OCI-LY1 (cell line): ENCODE measurements at regions not wholly inside any gene's neighbourhood (a gene's known extent, or its start where the extent isn't known, plus 50 kb on each side); places are given as distances from the start of the nearest gene placed in this dataset.
"Not testable (repeated sequence)": the region's sequence is repeated elsewhere in the genome, so short reads cannot be mapped to it uniquely, and the experiment has no call there.

ENCODE experiments used
- H2AFZ ChIP-seq: fragments of 200-600 bp; sonication (generic), shearing (Covaris generic); 2 replicates; pipeline ENCODE4 v1.6.0; 2014; ENCODE audit warnings: antibody characterized with exemption, mild to moderate bottlenecking, low read length
- H3F3A ChIP-seq: fragments of 200-600 bp; sonication (generic), shearing (Covaris generic); 2 replicates; pipeline ENCODE4 v1.6.0; 2014; ENCODE audit warnings: mild to moderate bottlenecking, antibody characterized with exemption, low read length, moderate library complexity; ENCODE audit not compliant: insufficient read depth
- H3K27ac ChIP-seq: fragments of 200-600 bp; sonication (generic); 2 replicates; pipeline ENCODE4 v1.5.1; 2014; ENCODE audit warnings: low read length, mixed run types, mild to moderate bottlenecking, low read depth; ENCODE audit not compliant: poor library complexity, severe bottlenecking
- H3K27me3 ChIP-seq: fragments of 200-600 bp; sonication (generic); 2 replicates; pipeline ENCODE4 v1.6.0; 2014; ENCODE audit warnings: antibody characterized with exemption, mild to moderate bottlenecking, low read length, moderate library complexity; ENCODE audit not compliant: insufficient read depth
- H3K36me3 ChIP-seq: fragments of 200-600 bp; sonication (generic); 2 replicates; pipeline ENCODE4 v1.6.1; 2014; ENCODE audit warnings: mild to moderate bottlenecking, antibody characterized with exemption, low read length, moderate library complexity, mixed read lengths; ENCODE audit not compliant: insufficient read depth
- H3K4me1 ChIP-seq: fragments of 200-600 bp; sonication (generic); 2 replicates; pipeline ENCODE4 v1.5.1; 2014; ENCODE audit warnings: mild to moderate bottlenecking, low read length, moderate library complexity; ENCODE audit not compliant: insufficient read depth, severe bottlenecking
- H3K4me2 ChIP-seq: fragments of 200-600 bp; sonication (generic), shearing (Covaris generic); 2 replicates; pipeline ENCODE4 v1.6.1; 2014; ENCODE audit warnings: low read length
- H3K4me3 ChIP-seq: fragments of 200-600 bp; sonication (generic); 2 replicates; pipeline ENCODE4 v1.5.1; 2014; ENCODE audit warnings: low read length, low read depth, mild to moderate bottlenecking, mixed read lengths; ENCODE audit not compliant: poor library complexity, severe bottlenecking
- H3K79me2 ChIP-seq: fragments of 200-600 bp; shearing (Covaris generic); 2 replicates; pipeline ENCODE4 v1.6.1; 2016; ENCODE audit warnings: mixed run types, low read length, mixed read lengths; ENCODE audit not compliant: insufficient read depth
- H3K9ac ChIP-seq: fragments of 200-600 bp; sonication (generic), shearing (Covaris generic); 2 replicates; pipeline ENCODE4 v1.6.1; 2014; ENCODE audit warnings: mild to moderate bottlenecking, low read length, mixed read lengths
- H3K9me2 ChIP-seq: fragments of 200-600 bp; sonication (generic), shearing (Covaris generic); 2 replicates; pipeline ENCODE4 v1.6.1; 2014; ENCODE audit warnings: low read depth, mild to moderate bottlenecking, low read length, mixed read lengths
- H3K9me3 ChIP-seq: fragments of 200-600 bp; shearing (Covaris generic); 2 replicates; pipeline ENCODE4 v1.6.1; 2014; ENCODE audit warnings: low read length, mixed read lengths
- H4K20me1 ChIP-seq: fragments of 200-600 bp; sonication (generic), shearing (Covaris generic); 2 replicates; pipeline ENCODE4 v1.6.0; 2016; ENCODE audit warnings: mild to moderate bottlenecking, low read length; ENCODE audit not compliant: insufficient read depth
- CTCF ChIP-seq: fragments of 200-600 bp; sonication (generic), shearing (Covaris generic); IDR thresholded peaks from 2 replicates; pipeline ENCODE4 v1.5.1; 2017; ENCODE audit warnings: mild to moderate bottlenecking, antibody characterized with exemption, low read length, moderate library complexity, mixed read lengths
- EZH2 ChIP-seq: fragments of 200-600 bp; sonication (generic), shearing (Covaris generic); IDR thresholded peaks from 2 replicates; pipeline ENCODE4 v1.8.0; 2017; ENCODE audit warnings: borderline replicate concordance, mixed run types, mild to moderate bottlenecking, antibody characterized with exemption, low read length, moderate library complexity, mixed read lengths

GRCh38 chr1:78301141-78301540 is 189.6 kb upstream of the PTGFR start:
- TF ChIP-seq EZH2: no peak
- Histone ChIP-seq H3K79me2 (no peaks in the 10 kb centered on the region), H4K20me1 (no peaks in the 10 kb centered on the region), H3K4me1 (no peaks in the 10 kb centered on the region), H3K4me3 (no peak overlapping the region), H3K9ac (no peak overlapping the region), H3K9me2 (no peaks in the 10 kb centered on the region), H3K4me2 (no peak overlapping the region), H3K9me3 (no peaks in the 10 kb centered on the region), H3K36me3 (no peaks in the 10 kb centered on the region), H3K27me3 (no peaks in the 10 kb centered on the region), H3F3A (no peaks in the 10 kb centered on the region), H2AFZ (no peak overlapping the region), H3K27ac (no peak overlapping the region)

- H3K4me2 ChIP-seq: no peak overlapping the region
- H3K36me3 ChIP-seq: no peaks in the 10 kb centered on the region
- no peaks in the 10 kb centered on the region for H3K27me3 ChIP-seq
- no peak overlapping the region for H2AFZ ChIP-seq
- no peaks in the 10 kb centered on the region for H3K4me1 ChIP-seq
- no peak for TF ChIP-seq CTCF
- TF ChIP-seq EZH2: no peak
- no peaks in the 10 kb centered on the region for H3F3A ChIP-seq
- no peak overlapping the region for H3K4me3 ChIP-seq
- H3K9me2 ChIP-seq: no peaks in the 10 kb centered on the region
- H4K20me1 ChIP-seq: no peaks in the 10 kb centered on the region
- no peaks in the 10 kb centered on the region for H3K9me3 ChIP-seq
- H3K79me2 ChIP-seq: no peaks in the 10 kb centered on the region
- no peak overlapping the region for H3K27ac ChIP-seq
- H3K9ac ChIP-seq: no peak overlapping the region
Measured at GRCh38 chr1:78303620-78304019, 187.2 kb upstream of the PTGFR start.

GRCh38 chr1:78304341-78304740 is 186.4 kb upstream of the PTGFR start:
- no peaks in the 10 kb centered on the region for H3F3A ChIP-seq
- H4K20me1 ChIP-seq: no peaks in the 10 kb centered on the region
- H3K4me1 ChIP-seq: no peaks in the 10 kb centered on the region
- H3K79me2 ChIP-seq: no peaks in the 10 kb centered on the region
- H2AFZ ChIP-seq: no peak overlapping the region
- no peaks in the 10 kb centered on the region for H3K27me3 ChIP-seq
- no peaks in the 10 kb centered on the region for H3K9me3 ChIP-seq
- H3K9me2 ChIP-seq: no peaks in the 10 kb centered on the region
- H3K27ac ChIP-seq: no peak overlapping the region
- H3K4me2 ChIP-seq: no peak overlapping the region
- H3K36me3 ChIP-seq: no peaks in the 10 kb centered on the region
- no peak overlapping the region for H3K9ac ChIP-seq
- no peak overlapping the region for H3K4me3 ChIP-seq
- no peak for TF ChIP-seq CTCF
- TF ChIP-seq EZH2: no peak

GRCh38 chr1:78304761-78305160 is 186.0 kb upstream of the PTGFR start:
- no peaks in the 10 kb centered on the region for H4K20me1 ChIP-seq
- H3K4me2 ChIP-seq: no peak overlapping the region
- no peaks in the 10 kb centered on the region for H3K9me2 ChIP-seq
- H3K27me3 ChIP-seq: no peaks in the 10 kb centered on the region
- H3K27ac ChIP-seq: no peak overlapping the region
- no peaks in the 10 kb centered on the region for H3K9me3 ChIP-seq
- TF ChIP-seq CTCF: no peak
- H3K36me3 ChIP-seq: no peaks in the 10 kb centered on the region
- H3F3A ChIP-seq: no peaks in the 10 kb centered on the region
- H3K4me3 ChIP-seq: no peak overlapping the region
- H2AFZ ChIP-seq: no peak overlapping the region
- H3K79me2 ChIP-seq: no peaks in the 10 kb centered on the region
- H3K4me1 ChIP-seq: no peaks in the 10 kb centered on the region
- no peak overlapping the region for H3K9ac ChIP-seq

- not testable (repeated sequence) for H3K27me3 ChIP-seq, H3K36me3 ChIP-seq, H3K79me2 ChIP-seq, H3K9ac ChIP-seq, H3K9me2 ChIP-seq, H3F3A ChIP-seq, H3K27ac ChIP-seq, H2AFZ ChIP-seq, H3K4me1 ChIP-seq, H3K4me3 ChIP-seq, H3K4me2 ChIP-seq, H4K20me1 ChIP-seq, H3K9me3 ChIP-seq
Measured at GRCh38 chr1:78310261-78310660, 180.5 kb upstream of the PTGFR start.
